ENCODE measurements at regions not wholly inside any gene's neighbourhood (a gene's known extent, or its start where the extent isn't known, plus 50 kb on each side); places are given as distances from the start of the nearest gene placed in this dataset.

DNA sequence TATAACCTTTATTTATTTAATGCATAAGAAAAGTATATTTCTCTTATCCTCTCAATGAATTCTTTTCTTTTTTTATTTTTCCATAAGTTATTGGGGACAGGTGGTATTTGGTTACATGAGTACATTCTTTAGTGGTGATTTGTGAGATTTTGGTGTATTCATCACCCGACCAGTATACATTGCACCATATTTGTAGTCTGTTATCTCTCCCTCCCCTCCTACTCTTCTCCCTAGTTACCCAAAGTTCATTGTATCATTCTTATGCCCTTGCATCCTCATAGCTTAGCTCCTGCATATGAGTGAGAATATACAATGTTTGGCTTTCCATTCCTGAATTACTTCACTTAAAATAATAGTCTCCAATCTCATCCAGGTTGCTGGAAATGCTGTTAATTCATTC is 1900.0 kb upstream of the SEL1L start:
- no peak for TF ChIP-seq POLR2A (IDR thresholded peaks at IDR 0.05; ENCODE audit: low read length)
- TF ChIP-seq GATA1 (IDR thresholded peaks at IDR 0.05; ENCODE audit: low read depth, low read length) = no peak

Data from erythroblast (primary cell).